NCI-H187 treated with DMSO at 0.1 percent for 48 hours (cell line): ENCODE measurements at regions not wholly inside any gene's neighbourhood (a gene's known extent, or its start where the extent isn't known, plus 50 kb on each side); places are given as distances from the start of the nearest gene placed in this dataset.

ENCODE experiments used
- DNase-seq: peaks from one replicate; lab custom pipeline; 2025; lab: John Stamatoyannopoulos, UW

DNA sequence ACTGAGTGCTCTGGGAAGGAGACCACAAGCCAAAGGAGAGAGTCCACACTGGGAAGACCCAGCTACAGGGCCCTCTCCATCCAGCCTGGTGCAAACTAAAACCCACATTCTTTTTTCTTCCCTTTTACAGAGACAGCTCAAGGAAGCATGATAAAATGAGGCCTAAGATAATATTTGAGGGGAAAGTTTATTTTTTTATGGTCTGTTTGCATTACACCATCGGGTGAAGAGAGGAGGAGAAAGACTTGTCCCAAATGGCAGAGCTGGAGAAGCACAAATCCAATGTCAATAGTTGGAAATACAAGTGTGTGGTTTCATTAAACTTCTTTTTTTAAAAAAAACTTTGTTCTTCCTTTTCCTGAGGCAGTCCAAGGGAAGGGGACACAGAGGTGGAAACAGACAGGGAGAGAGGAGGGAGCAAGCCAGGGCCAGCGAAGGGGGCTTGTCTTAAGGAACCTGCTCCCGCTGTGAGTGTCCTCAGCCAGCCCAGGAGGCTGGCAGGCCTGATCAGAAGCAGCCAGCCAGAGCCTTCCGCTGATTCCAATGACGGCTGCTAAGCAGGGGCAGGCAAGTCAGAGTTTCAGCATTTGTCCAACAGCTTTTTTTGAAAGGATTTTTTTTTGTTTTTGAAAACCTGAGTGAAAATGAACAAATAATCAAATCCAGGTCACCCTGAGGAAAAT lies 203.8 kb upstream of the SIX2 start:
- DNase-seq, result no peak

GRCh38 chr2:45211636-45212035 lies 202.4 kb upstream of the SIX2 start:
- no peak for DNase-seq

DNA sequence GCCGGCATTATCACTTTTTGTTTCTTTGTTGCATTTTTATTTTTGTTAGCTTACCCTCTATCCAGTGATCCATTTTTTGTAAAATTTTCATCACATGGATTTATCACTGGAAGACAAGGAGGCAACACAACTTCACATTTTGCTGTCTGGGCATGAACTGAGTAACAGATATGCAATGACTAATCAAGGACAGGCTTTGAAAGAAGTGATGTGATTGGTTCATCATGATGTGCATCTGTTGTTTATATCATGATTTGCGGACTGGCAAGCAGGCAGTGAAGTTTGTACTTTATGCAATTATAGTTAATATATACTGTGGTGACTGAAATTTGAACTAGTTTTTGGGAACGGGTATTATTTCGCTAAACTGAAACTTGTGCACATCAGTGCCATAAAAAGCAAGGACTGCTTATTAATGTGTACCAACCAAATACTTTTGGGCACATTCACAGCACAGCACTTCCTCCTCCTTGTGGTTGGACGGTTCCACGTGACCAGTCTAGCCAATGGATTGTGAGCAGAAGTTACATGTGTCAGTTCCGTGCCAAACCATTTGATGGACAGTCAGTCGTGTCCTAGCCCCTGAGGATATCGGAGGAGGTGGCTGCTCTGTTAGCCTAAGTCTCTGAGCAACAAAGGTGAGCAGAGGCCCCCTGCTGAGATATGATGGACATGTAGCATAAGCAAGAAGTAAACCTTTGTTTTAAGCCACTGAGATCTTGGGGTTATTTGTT lies 201.4 kb upstream of the SIX2 start:
- no peak for DNase-seq

DNA sequence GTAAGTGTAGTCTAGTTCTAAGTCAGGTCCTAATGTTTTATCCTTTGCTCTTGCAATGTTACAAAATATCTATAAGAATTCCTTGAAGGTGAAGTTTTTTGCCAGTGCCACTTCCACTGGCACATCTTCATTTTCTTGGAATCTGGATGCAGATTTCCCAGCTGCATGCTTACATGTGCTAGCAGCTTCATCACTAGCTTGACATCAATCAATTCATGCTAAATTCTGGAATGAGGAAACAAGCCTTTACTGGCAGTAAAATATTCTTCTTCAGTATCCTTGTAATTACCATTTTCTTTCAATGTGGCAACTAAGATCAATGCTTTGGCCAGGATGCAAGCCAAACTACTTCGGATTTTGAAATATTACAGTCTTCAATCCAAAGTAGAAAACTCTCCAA lies 200.6 kb upstream of the SIX2 start:
- DNase-seq, result no peak

- DNase-seq, result no peak
These were observed 200.1 kb upstream of the SIX2 start for GRCh38 chr2:45209302-45209701.

GRCh38 chr2:45207101-45207500 lies 197.8 kb upstream of the SIX2 start:
- DNase-seq, result no peak

DNA sequence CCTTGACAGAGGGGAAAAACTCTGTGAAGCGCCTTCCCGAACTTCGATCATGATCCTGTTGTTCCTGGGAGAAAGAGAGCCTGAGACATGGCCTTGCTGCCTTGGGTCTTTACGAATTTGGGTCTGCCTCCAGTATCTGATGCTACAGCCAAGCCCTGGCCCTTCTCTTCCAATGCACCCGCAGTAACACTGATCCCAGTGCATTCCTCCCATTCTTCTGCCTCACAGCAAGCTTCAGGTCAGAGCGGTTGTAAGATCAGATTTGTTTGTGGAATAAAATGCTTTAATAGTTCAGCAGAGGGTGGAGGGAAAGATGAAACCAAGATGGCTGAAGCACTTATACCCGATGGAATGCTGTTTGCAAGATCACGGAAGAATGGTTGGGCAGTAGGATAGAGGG lies 196.7 kb upstream of the SIX2 start:
- DNase-seq, result no peak

DNA sequence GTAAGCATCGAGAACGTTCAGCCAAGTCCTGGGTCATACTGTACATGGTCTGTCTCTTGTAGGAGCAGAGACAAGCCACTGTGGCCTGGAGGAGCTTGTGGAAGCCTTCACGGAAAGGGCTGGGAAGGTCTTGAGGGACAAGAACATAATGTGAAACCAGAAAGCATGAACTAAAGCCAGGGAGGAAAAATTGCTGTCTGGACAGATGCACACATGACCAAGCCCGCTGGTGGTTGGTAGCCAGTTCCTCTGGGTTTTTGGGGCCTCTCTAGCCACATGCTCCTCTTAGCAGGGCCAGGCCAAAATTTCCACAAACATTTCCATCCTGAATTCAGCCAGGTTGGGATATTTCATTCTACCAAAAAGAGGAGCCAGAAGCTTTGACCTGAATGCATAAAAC lies 196.2 kb upstream of the SIX2 start:
- no peak for DNase-seq

- DNase-seq, result no peak
These were observed 194.1 kb upstream of the SIX2 start for GRCh38 chr2:45203400-45203799.

- no peak for DNase-seq
These were observed 190.7 kb upstream of the SIX2 start for GRCh38 chr2:45199973-45200372.

- DNase-seq, result no peak
These were observed 186.7 kb upstream of the SIX2 start for GRCh38 chr2:45195916-45196315.

GRCh38 chr2:45194596-45194995 lies 185.3 kb upstream of the SIX2 start:
- DNase-seq, result no peak

DNA sequence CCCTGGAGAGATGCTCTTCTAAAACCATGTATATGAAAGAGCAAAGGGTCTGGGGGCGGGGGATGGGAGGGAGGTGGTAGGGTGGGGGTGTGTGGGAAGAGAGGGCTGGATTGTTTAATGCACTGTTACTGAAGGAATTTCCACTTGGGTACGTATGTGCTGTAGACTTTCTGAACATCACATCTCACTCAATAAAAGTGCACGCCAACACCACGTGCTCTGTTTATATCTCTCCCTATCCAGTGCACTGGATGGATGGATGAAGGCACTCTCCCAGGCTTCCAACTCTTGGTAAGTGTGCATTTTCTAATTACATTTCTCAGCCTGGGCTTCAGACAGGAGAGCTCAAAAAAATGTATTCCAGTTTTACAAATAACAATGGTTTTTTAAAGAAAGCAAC lies 184.3 kb upstream of the SIX2 start:
- no peak for DNase-seq

DNA sequence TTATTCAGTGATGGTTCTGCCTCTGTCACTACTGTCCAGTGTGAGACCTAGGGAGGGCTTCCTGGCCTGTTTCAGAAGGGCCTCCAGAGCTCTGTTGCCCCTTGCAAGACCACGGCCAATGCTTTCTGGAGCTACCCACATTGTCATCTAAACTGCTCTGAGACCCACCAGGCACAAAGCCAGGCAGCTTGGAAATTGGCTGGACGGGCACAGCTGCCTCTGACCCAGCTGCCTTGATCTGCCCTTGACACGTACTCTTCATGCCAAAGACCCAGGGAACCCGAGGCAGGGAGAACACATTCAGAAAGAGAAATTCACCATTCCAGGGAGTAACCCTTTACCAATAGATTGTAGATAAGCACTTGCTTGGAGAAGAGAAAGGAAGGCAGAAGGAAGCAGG lies 183.7 kb upstream of the SIX2 start:
- DNase-seq, result no peak

GRCh38 chr2:45192481-45192880 lies 183.2 kb upstream of the SIX2 start:
- no peak for DNase-seq

DNA sequence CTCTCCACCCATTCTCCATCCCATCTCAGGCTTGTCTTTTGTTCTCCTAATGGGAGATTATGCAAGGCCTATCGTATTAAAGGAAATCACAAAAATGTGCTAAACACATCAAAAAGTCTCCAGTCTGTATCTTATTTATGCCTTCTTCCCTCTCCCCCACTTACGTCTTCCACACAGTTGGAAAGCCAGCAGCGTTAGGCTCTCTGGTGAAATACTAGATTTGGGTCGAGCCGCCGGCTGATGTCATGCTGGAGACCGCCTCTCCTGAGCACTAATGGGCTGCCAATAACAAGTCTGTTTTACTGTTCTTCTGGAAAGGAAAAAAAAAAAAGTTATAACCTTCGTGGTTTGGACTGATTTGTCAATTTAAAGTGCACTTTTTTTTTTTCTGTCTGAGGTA lies 182.7 kb upstream of the SIX2 start:
- no peak for DNase-seq

DNA sequence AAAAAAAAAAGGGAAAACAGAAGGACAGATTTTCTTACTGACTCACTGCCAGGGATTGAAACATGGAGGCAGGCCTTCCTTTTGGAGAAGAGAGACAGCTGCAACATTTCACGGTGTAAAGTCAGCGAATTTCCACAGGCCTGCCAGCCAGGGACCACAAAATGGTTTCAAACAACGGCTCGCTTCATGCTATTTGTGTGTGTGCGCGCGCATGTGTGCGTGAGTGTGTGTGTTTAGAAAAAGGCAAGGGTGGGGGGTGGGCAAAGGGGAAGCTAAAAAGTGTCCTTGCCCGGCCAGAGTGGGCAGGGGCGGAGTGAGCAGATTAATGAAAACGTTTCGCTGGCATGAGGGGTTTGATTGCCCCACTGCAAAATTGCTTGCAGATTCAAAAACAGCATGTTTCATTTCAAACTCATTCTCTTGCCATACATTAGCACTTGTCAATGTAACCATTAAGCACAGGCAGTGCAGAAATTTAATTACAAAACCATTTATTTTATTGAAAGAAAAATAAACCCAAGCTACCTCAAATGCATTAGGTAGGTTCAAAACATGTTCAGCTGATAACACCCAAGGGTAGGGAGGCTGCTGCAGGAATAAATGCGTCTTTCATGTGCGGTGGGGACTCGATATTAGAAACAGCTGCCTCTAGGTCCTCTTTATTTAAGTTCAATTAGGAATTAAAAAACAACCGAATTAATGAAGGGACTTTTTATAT lies 182.1 kb upstream of the SIX2 start:
- DNase-seq, result no peak

- no peak for DNase-seq
These were observed 181.3 kb upstream of the SIX2 start for GRCh38 chr2:45190481-45190942.

DNA sequence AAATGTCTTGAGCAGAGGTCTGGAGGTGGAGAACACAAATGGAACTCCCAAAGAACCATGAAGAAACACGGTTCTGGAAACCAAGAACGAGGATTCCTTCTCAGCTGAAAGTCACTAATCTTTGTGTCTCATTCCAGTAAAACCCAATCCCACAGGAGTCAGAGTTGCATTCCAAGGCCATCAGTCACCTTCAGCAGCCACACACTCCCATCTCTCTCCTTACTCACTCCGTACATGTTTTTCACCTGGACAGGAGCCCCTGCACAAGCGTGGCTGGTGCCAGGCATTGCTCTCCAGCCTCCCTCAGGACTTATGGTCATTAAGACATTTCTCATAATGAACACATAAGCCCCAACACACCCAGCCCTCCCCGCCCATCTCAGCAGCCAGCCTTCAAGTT lies 175.4 kb upstream of the SIX2 start:
- no peak for DNase-seq

DNA sequence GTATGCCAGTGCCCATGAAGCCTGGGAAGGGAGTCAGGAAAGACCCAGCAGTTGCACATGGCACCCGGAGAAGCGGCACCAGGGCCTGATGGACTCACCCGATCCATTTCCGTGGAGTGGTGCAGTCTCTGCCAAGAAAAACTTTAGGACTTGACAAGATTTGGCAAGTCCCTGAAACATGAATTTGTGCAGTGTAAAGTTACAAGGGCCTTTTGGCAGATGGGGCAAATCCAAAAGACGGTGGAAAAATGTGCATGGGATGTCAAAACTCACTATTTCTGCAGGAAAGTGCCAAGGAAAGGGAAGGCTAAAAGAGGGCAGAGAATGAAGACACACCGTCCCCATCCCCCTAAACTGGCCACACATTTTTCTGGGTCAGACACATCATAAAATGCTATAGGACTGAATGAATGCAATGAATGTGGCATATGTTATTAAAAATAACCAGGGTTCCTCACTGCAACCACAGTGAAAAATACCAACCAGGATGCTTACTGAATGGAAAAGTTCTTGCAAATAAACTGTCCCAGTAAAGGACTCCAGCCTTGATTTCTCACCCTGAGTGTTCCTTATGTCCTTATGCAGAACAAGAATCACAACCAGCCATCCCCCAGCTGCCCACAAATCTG lies 173.5 kb upstream of the SIX2 start:
- no peak for DNase-seq

GRCh38 chr2:45180779-45181178 lies 171.5 kb upstream of the SIX2 start:
- no peak for DNase-seq

GRCh38 chr2:45180033-45180746 lies 170.9 kb upstream of the SIX2 start:
- no peak for DNase-seq
